ENCODE measurements at regions not wholly inside any gene's neighbourhood (a gene's known extent, or its start where the extent isn't known, plus 50 kb on each side); places are given as distances from the start of the nearest gene placed in this dataset.

GRCh38 chr3:99485286-99485685 lies 153.1 kb upstream of the COL8A1 start:
- DNase-seq = no peak
- Histone ChIP-seq H3K27me3 (no peaks in the 10 kb centered on the region), H3K36me3 (no peaks in the 10 kb centered on the region), H3K4me3 (no peak overlapping the region), H3K4me1 (peaks cover 0 to 14% (median 3%) of the 10 kb centered on the region in 4 donors), H3K27ac (no peak overlapping the region), H3K9me3 (peaks cover 0 to 17% (median 0%) of the 10 kb centered on the region in 3 donors)
- intact Hi-C loops (cut with DNase I; ENCODE audit: low total_unique reads) = no loop called here
- no peak for TF ChIP-seq CTCF (IDR thresholded peaks at IDR 0.05)

GRCh38 chr3:99484871-99485270 lies 153.5 kb upstream of the COL8A1 start:
- TF ChIP-seq CTCF (IDR thresholded peaks at IDR 0.05) = no peak

GRCh38 chr3:99483841-99484240 lies 154.6 kb upstream of the COL8A1 start:
- Histone ChIP-seq H3K36me3 (no peaks in the 10 kb centered on the region), H3K27me3 (no peaks in the 10 kb centered on the region), H3K4me3 (no peak overlapping the region), H3K9me3 (peaks cover 0 to 14% (median 0%) of the 10 kb centered on the region in 3 donors), H3K27ac (no peak overlapping the region), H3K4me1 (peaks cover 0 to 24% (median 3%) of the 10 kb centered on the region in 4 donors)
- no peak for TF ChIP-seq CTCF (IDR thresholded peaks at IDR 0.05)
- DNase-seq = no peak
- intact Hi-C loops (cut with DNase I; ENCODE audit: low total_unique reads) = no loop called here

More at GRCh38 chr3:99484871-99485270, 153.5 kb upstream of the COL8A1 start:
- no peaks in the 10 kb centered on the region for H3K27me3 ChIP-seq
- peaks cover 0 to 19% (median 3%) of the 10 kb centered on the region in 4 donors for H3K4me1 ChIP-seq
- H3K9me3 ChIP-seq = peaks cover 0 to 17% (median 0%) of the 10 kb centered on the region in 3 donors
- DNase-seq = no peak
- intact Hi-C loops (cut with DNase I; ENCODE audit: low total_unique reads) = no loop called here
- no peak overlapping the region for H3K27ac ChIP-seq
- H3K36me3 ChIP-seq = no peaks in the 10 kb centered on the region
- no peak overlapping the region for H3K4me3 ChIP-seq

- H3K36me3 ChIP-seq = no peaks in the 10 kb centered on the region
- peaks cover 0 to 24% (median 3%) of the 10 kb centered on the region in 4 donors for H3K4me1 ChIP-seq
- no peak for DNase-seq
- intact Hi-C loops (cut with DNase I; ENCODE audit: low total_unique reads) = no loop called here
- TF ChIP-seq CTCF (IDR thresholded peaks at IDR 0.05) = no peak
- no peak overlapping the region for H3K27ac ChIP-seq
- H3K27me3 ChIP-seq = no peaks in the 10 kb centered on the region
- H3K4me3 ChIP-seq = no peak overlapping the region
- H3K9me3 ChIP-seq = no peaks in the 10 kb centered on the region
These were observed 156.2 kb upstream of the COL8A1 start for GRCh38 chr3:99482191-99482590.

- TF ChIP-seq CTCF (IDR thresholded peaks at IDR 0.05) = no peak
- DNase-seq = no peak
These were observed 156.8 kb upstream of the COL8A1 start for GRCh38 chr3:99481561-99481960.

GRCh38 chr3:99479768-99480167 lies 158.6 kb upstream of the COL8A1 start:
- H3K4me3 ChIP-seq = no peak overlapping the region
- intact Hi-C loops (cut with DNase I; ENCODE audit: low total_unique reads) = no loop called here
- H3K4me1 ChIP-seq = peaks cover 0 to 29% (median 2%) of the 10 kb centered on the region in 4 donors

More at GRCh38 chr3:99481561-99481960, 156.8 kb upstream of the COL8A1 start:
- H3K4me1 ChIP-seq = peaks cover 0 to 24% (median 3%) of the 10 kb centered on the region in 4 donors
- no peak overlapping the region for H3K4me3 ChIP-seq
- no peaks in the 10 kb centered on the region for H3K27me3 ChIP-seq
- H3K9me3 ChIP-seq = no peaks in the 10 kb centered on the region
- no peaks in the 10 kb centered on the region for H3K36me3 ChIP-seq
- no peak overlapping the region for H3K27ac ChIP-seq
- intact Hi-C loops (cut with DNase I; ENCODE audit: low total_unique reads) = no loop called here

More at GRCh38 chr3:99479768-99480167, 158.6 kb upstream of the COL8A1 start:
- Histone ChIP-seq H3K27me3 (no peaks in the 10 kb centered on the region), H3K9me3 (no peaks in the 10 kb centered on the region), H3K36me3 (no peaks in the 10 kb centered on the region), H3K27ac (no peak overlapping the region)
- DNase-seq = no peak
- no peak for TF ChIP-seq CTCF (IDR thresholded peaks at IDR 0.05)
